ENCODE measurements at regions not wholly inside any gene's neighbourhood (a gene's known extent, or its start where the extent isn't known, plus 50 kb on each side); places are given as distances from the start of the nearest gene placed in this dataset.

DNA sequence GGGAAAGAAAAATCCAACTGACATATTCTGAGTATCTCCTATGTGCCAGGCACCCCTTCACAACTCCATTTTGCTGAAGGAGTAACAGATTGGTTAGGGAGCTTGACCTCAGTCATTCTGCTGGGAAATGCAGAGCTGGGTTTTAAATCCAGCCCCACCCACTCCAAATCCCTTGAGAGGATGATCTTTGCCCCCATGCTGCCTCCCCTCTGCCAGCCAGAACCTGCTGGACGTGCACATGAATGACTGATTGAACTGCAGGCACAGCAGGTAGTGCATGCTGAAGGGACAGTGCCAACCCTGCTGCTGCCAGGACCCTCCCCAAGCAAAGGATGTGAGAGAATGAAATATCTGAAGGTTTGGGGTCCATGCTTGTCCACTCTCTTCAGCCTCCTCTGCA is 340.9 kb downstream of the BUD13 start:
- DNase-seq: no peak

DNA sequence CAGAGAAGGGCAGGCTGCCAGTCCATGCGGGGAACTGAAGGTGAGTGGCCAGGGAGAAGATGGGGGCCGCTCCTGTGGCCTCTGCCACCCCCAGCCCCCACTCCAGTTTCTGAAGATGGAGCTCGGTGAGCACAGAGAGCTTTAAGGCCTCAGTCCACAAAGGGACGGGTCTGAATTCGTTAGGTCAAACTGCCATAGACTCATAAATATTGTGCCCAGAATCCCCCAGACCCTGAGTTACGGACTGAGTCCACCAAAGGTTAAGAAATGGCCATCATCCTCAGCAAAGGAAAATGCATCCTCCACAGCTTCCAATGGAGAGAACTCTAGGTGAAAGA is 344.2 kb downstream of the BUD13 start:
- no peak for DNase-seq

DNA sequence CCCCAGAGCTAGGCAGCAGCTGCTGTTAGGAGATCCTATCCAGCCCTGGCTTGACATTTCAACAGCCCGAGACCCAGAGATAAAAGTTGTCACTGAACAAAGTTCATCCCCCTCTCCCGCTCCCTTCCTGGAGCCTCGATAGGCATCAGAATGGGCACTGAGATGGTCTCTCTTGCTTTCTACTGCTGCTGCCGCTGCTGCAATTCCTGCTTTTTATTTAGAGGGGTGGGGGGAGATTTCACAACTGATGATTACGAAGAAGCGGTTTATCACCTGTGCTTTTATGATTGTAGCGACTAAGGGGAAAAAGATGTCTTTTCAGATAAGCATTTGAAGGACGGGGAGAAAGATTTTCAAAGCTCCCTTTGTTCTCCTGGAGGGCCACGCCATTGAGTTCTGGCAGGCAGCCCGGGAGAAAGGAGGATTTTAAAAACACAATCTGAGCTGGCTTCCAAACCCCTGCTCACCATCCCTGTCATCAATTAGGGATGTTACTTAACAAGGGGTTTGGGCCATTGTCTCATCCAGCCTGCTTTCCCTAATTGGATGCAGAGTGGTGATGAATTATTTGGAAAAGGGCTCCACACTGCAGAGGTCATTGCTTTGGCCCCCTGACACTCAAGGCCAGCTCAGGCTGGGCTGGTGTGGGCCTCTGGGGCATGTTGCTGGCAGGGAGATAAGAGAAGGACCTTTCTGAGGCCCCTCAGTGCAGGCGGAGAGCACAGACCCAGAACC is 344.7 kb downstream of the BUD13 start:
- DNase-seq: no peak

DNA sequence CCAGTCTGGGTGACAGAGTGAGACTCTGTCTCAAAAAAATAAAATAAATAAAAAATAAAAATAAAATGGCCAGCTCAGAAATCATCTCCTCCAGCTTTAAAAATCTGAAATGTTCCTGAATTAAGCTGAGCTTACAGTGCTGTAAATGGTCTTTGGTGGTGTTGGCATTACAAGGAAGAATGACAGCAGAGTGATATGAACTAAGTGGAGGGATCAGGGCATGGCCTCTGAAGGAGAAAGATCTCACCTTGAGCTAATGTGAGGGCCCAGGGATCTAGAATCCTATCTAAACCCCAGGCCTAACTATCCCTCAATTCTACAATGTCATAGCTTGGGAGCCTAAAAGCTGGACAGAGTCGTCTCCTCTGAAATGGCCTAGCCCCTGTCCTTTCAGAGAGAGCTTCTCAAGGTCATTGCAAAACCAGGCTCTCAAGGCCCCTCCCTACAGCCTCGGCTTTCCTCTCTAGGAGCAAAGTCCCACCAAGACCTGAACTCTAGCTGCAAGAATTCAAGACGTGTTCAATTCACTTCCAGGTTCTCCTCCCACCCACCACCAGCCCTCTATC is 345.4 kb downstream of the BUD13 start:
- no peak for DNase-seq

DNA sequence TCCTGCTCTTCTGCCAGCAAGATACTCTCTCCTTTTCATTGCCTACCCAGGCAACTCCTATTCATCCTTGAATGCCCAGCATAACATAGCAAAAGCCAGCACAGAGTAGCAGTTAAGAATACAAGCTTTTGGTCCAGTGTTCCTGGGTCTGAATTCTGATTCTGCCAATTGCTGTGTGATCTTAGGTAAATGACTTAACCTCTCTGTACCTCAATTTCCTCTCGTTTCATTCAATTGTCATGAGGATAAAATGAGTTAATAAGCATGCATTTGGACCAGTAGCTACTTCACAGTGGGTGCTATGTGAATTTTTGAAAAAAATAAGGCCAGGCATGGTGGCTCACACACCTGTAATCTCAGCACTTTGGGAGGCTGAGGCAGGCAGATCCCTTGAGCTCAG is 346.0 kb downstream of the BUD13 start:
- no peak for DNase-seq

DNA sequence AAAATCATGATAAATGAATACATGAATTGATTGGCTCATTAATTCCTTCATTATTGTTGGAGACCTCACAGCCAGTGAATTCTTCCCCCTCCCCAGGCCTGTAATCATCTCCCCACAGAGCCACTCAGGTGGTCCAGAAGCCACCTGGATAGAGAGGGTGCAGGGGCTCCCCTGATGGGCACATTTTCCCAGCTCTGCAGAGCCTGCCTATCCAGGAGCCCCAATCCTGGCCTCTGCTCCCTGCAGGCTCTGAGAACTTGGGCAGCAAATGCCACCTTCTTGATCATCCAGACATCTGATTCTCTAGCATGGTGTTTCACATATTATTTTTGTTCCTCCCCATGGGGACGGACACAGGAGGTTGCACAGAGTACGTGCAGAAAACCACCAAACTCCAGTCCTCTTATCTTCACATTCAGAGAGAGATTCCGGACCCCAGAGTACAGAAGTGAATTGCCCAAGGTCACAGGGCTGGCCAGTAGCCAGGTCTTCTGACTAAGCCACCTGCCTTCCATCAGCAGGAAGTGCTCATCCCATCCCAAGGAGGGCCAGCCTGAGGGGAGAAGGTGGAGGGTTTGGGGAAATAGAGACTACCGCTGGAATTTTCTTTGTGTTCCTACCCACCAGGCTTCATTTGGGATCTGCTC is 348.0 kb downstream of the BUD13 start:
- DNase-seq: no peak

DNA sequence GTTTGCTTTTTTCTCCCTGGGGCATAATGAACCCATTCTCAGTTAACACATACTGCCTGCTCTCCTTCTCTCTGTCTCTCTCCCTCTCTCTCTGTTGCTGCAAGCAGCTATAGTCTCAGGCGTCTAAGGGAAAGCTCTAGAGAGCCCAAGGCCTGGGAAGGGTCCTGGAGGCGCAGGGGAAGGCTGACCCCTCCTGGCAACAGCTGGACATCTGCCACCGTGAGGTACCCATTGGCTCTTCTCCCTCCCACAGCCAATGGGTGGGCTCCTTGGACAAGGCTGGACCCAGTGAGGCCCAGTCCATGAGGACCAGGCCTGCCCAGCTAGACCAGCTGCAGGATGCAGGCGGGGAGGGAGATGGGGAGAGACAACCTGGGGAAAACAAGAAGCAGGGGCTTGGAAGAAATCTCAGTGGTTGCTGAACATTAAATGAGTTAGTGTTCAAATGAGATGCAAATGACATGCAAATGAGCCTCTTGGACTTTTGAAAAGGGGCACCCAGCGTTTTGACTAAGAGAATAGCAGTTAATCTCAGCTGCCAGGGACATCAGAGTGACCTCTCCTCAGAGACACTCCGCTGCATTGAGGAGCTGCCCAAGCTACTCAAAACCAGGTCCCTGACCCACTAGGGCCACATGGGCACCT is 349.7 kb downstream of the BUD13 start:
- DNase-seq: no peak

DNA sequence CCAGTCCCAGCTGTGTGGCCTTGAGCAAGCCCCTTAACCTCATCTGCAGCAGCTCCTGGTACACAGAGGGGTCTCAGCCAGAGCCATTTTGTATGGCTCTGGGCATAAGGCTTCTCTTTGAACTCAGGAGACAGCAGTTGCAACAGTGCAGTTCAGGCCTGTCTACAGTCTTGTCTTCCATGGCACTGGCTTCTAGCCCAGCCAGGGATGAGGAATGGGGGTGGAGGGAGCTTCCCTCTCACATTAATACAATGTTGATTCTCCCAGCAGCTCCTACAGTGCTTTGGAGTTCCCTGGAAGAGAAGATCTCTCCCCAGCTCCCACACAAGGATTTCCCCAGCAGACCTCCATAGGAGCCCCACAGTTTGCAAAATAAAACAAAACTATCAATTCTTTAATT is 350.2 kb downstream of the BUD13 start:
- no peak for DNase-seq

DNA sequence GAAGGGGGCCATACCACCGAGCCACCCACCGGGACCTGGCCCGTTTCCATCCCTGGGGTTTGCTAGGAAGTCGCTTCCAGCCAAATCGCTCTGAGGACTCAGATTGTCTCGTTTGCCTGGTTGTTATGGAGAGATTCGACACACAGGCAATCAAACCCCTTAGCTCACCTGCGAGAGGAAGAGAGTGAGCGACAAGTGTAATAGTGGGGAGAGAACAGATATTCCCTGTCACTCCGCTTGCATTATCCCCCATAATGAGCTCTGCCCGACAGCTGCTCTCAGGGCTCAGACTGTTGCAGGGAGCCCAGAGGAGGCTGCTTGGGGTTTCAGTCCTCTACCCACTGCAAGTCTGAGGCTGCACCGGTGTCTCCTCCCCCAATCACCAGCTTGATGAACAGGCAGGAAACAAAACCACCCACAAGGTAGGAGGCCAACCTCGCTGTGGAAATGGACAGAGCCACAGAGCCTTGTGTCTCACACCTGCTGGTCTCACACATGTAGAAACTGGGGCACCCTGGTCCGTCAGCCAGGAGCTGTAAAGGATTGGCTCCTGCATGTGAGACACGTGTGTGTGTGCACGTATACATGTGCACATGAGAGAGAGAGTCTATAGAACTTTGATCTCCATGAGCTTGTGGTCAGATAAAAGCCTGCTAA is 351.1 kb downstream of the BUD13 start:
- no peak for DNase-seq

DNA sequence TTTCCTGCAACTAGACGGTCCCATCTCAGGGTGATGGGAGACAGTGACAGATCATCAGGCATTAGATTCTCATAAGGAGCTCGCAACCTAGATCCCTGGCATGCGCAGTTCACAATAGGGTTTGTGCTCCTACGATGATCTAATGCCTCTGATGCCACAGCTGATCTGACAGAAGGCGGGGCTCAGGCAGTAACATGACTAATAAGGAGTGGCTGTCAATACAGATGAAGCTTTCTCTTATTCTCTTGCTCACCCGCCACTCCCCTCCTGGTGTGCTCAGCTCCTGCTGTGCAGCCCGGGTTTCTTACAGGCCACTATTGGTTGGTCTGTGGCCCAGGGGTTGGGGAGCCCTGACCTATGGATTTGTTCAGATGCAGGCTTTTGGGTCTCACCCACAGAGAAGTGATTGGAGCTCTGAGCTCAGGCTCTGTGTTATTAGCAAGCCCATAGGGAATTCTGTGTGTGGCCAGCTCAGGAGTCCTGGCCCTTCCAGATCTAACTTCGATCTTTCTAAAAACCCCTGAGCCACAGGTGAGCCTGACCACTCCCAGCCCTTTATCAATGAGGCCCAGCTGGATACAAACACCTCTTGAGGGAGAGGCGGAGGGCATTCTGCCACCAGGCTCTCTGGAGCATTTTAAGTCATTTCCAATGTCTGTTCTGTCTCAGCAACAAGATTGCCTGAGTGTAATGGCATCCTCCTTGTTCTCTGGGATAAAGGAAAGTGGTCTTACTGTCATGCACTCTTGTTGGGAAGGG is 351.8 kb downstream of the BUD13 start:
- DNase-seq: no peak

DNA sequence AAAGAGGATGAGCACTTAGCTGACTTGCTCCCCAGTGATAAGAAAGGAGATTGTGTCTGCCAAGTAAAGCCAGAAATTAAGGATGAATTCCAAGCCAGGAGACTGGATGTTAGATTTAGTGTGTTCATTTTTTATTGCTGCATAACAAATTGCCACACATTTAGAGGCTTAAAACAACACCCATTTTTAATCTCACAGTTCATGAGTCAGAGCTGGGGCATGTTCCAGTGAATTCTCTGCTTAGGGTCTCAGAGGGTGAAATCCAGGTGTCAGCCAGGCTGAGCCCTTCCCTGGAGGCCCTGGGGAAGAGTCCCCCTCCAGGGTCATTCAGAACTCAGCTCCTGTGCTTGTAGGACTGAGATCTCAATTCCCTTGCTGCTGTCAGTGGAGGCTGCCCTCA is 352.8 kb downstream of the BUD13 start:
- DNase-seq: no peak

DNA sequence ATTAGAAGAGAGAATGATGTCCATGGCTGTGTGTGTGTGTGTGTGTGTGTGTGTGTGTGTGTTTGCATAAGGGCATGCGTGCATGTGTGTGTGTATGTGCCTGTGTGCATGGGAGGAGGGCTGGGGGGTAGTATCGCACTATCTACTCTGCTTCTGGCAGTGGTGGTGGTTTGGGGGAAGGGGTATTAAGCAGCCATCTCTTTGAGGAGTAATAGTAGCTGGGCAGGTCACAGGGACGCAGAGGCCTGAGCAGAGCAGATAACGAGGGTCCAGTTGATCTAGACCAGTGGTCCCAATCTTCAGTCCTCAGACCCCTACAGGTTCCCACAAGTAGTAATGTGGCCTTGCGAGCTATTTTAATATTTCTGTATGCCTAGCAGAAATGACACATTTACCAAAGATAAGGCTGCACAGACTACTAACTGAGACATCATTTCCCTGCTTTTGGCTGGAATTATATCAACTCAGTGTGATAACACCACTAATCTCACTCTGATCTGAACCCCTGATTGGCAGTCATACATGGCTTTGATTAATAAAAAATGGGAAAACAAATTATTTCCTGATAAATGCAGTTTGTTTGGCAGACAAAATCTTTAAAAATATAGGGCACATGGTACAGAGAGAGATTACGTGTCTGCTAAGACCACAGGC is 354.3 kb downstream of the BUD13 start:
- DNase-seq: no peak

DNA sequence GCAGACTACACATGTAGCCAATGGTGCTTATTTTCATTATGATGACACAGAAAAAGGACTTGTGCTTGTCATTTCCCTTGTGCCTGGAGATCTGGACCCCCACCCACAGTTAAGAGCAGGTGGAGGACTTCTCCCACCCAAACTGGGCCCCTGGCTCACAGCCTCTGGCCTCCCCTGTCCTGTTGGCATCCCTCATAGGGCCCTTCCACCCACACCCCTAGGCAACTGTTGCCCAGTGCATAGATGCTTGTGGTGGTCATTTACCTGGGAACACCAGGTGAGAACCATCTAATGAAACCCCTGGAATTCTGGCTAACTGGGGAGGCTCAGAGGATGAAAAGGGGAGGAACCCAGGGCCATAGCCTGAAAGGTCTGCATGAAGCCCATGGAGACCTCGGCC is 355.9 kb downstream of the BUD13 start:
- no peak for DNase-seq

DNA sequence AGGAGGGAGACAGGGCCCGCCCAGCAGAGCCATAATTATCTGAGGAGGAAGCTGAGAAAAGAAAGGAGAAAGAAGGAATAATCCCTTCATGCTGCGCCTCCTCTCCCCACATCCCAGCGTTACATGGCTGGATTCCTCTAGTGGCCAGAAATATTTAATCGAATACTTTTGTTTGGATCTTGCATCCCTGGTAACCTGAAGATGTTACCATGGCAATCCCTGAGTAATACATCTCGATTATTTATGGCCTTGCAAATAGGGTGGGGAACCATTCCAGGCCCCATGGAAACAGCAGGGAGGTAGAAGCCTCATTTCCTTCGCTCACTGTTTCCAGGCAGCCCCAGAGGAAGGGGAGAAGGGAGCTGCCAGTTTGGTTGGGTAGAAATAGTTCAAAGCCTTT is 357.7 kb downstream of the BUD13 start:
- no peak for DNase-seq

DNA sequence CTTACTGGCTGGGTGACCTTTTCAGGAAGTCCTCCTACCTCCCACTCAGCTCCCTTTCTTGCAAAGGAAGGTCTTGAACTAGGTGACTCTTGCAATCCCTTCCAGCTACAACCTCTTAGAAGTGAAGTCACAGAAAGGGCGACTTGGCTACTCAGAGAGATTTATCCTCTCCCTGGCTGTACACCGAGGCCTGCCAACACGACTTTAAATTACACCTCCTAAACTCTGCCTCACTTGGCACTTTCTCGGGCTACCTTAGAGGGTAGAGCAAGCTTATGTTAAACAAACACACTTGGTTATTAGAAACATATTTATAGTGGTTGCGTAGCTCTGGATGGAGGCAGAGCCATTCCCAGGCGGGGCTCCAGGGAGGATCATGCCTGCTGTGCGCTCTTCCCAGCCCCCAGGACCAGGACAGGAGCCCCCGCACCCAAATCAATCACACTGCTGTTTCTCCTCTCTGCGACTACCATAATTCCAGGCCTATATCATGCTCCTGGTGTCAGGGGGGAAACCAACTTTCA is 358.4 kb downstream of the BUD13 start:
- no peak for DNase-seq

DNA sequence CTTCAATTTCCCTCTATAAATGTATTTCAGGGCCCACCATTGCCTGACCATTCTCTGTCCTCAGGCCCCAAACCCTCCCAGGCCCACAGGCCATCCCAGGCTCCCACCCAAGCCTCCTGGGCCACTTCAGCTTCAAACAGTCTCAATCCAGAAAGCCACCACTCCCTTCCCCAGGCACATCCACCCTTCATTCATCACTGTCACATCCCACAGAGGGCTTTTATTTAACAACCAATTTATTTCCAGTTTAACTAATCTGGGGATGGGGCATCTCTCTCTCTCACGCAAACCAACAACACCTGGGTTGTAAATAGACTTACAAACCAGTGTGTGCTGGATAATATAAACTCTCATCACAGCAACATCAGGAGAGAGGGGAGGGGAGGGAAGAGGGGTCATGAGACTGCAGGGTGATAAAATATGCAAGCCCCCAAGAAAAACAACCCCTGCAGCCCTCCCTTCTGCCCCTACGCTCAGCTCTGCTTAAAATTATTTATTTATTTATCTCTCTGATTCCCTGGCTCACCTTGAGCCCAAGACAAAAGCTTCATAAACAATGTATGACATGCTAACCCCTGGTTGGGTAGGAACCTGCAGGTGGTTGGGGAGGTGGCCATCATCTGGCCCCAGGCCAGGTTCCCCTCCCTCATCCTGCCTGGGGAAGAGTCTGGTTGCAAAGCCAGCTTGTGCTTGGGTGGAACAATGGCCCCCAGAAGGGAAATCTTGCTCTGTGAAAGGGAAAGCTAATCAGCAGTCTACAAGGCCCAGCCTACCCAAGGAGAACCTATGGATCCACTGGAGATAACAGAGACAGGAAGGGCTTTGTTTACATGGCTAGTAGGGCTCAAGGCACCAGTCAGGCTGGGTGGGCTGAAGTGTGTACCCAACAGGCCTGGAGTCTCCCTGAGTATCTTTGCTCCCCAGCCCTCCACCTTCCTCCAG is 359.2 kb downstream of the BUD13 start:
- DNase-seq: no peak

DNA sequence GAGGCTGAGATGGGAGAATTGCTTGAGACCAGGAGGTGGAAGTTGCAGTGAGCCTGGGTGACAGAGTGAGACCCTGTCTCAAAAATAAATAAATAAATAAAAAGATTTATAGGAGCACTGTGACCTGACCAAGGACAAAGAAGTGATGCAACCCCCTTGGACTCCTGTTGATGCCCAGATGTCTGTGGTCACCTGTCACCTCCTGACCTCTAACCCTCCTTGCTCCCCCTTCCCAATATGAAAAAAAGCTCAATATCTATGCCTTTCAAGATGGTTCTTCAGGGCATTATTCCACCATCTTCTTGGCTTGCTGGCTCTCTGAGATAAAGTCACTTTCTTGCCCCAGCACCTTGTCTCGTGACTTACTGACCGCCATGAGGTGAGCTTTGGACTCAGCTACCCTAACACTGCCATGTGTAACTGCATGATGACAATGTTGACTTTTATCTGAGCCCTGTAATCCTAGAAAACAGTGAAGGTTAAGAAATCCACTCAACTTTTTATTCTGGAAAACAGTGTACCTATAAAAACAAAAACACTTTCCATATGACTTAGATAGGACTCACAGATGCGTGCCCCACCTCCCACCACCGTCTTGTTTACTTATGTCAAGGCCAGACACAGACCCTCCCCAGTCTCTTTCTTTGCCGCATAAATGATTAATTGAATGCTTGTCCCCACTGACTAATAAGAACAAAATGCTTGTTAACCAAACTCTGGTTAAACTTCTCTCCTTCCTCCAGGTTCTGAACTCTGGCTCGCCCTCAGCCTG is 360.5 kb downstream of the BUD13 start:
- DNase-seq: no peak

DNA sequence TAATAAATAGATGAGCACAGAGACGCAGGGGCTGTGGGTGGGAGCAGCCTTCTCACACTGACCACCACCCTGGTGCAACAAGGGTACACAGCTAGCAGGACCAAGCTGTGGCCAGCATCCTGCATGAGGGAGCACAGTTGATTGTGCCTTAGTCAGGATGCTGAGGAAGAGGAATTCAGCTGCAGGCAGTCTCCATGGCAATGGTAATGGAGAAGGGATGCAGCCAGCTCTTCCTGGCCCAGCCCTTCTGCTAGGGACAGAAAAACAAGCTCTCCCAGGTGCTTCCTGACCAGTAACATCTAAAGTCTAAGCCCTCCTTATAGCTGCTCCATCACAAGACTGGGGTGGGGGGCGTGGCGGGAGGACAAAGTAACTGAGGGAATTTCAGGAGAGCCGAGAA is 363.5 kb downstream of the BUD13 start:
- no peak for DNase-seq

DNA sequence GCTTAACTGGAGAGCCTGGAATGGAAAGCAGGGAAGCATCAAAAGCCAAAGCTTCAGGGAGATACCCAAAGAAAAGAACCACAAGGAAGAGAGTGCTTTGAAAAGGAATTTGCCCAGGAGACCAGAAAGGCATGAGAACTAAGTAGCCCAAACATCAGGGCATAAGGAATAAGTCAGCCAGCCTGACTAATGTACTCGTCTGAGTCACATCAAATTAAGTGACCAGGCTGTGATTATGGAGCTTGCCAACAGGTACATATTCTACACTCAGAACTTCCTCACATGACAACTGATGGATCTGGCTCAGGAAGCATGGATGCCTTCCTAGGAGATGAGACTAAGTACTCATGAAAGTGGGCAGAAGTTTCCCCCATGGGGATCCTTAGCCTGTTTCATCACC is 366.7 kb downstream of the BUD13 start:
- DNase-seq: no peak

DNA sequence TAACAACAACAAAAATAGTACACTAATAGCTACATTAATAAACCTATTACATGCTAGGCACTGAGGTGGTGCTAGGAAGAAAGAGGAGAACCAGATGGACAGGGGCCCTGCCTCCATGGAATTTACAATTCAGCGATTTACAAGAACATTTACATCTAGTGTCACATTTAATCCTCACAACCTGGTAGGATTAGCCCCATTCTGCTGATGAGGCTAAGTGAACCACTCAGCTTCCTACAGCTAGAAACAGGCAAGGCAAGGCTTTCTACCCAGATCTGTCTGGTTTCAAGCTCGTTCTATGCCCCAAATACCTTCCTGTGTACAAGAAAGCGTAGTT is 368.4 kb downstream of the BUD13 start:
- no peak for DNase-seq
